ENCODE measurements at regions not wholly inside any gene's neighbourhood (a gene's known extent, or its start where the extent isn't known, plus 50 kb on each side); places are given as distances from the start of the nearest gene placed in this dataset.

DNA sequence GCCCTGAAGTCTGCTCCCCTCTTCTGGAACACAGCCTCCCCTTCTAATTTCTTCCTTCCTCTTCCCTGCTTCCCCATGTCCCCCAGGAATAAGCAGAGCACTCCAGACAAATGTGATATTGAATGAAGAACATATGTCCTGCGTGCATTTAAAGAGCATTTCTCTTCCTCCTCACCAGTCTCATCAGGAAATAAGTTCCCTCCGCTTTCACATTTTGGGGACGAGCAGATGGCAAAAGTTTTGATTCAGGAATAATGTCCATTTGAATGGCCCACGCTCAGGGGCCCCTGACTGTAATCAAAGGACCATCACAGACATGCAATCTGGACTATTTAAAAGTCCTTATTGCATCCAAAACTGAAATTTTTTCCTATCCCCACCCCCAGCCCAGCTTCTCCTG lies 316.1 kb downstream of the CDK5RAP2 start:
- no peaks in the 10 kb centered on the region for H3K36me3 ChIP-seq (ENCODE audit: control insufficient read depth, insufficient read depth, low read length)
- no peaks in the 10 kb centered on the region for H3K9me3 ChIP-seq (ENCODE audit: control insufficient read depth, low read length)
- no peaks in the 10 kb centered on the region for H3K4me1 ChIP-seq (ENCODE audit: control insufficient read depth, insufficient read depth, low read length, poor library complexity, severe bottlenecking)
- H3K27ac ChIP-seq (ENCODE audit: low read depth, low read length, severe bottlenecking), result no peak overlapping the region
- WGBS, 2 experiments (ENCODE audit: insufficient coverage in 2 of 2), result 85% methylated on average over 3 to 4 of the region's 4 CpGs
- H3K4me3 ChIP-seq (ENCODE audit: extremely low read depth, insufficient read depth, low read length, poor library complexity, severe bottlenecking), result no peak overlapping the region

DNA sequence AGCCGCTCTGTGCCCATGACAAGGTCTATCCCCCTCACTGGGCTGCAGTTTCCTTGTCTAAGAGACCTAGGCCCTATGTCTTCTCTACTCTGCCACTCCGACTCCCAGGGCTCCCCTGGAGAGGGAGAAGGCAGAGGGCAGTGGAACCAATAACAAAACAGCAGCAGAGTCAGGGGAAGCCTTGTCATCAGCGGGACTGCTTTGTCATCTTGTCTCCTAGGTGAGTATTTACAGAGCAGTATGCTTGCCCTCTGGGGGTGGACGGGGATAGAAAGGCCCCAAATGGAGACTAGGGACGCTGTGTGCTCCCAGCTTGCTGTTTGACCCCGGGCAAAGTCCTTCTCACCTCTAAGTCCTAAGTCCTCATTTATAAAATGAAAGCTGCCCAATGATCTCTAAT lies 318.5 kb downstream of the CDK5RAP2 start:
- Histone ChIP-seq H3K9me3 (ENCODE audit: control insufficient read depth, low read length) (no peaks in the 10 kb centered on the region), H3K4me1 (ENCODE audit: control insufficient read depth, insufficient read depth, low read length, poor library complexity, severe bottlenecking) (no peaks in the 10 kb centered on the region), H3K36me3 (ENCODE audit: control insufficient read depth, insufficient read depth, low read length) (no peaks in the 10 kb centered on the region), H3K4me3 (ENCODE audit: extremely low read depth, insufficient read depth, low read length, poor library complexity, severe bottlenecking) (no peak overlapping the region), H3K27ac (ENCODE audit: low read depth, low read length, severe bottlenecking) (no peak overlapping the region)
- WGBS, 2 experiments (ENCODE audit: insufficient coverage in 2 of 2), result 86 to 93% methylated on average over 2 to 3 of the region's 6 CpGs

DNA sequence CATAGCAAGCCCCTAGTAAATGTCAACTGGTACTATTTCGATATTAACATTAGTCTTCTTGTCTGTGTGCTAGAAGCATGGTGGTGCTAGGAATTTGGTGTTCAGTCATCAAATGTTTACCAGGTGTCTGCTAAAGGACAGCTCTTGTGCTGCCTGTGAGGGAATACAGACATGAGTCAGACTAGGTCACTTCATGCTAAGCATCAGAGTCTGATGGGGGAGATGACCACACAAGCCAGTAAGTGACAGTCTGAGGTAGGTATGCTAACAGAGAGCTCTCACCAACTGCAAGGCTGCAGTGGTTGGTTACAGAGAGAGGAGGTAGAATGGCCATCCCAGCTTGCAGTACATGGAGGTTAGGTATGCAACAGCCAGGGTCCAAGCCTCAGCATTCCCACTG lies 320.9 kb downstream of the CDK5RAP2 start:
- 100% methylated on average over 1 of the region's 1 CpG; no CpG with 5 or more reads in 1 of the 2 experiments for WGBS, 2 experiments (ENCODE audit: insufficient coverage in 2 of 2)
- H3K9me3 ChIP-seq (ENCODE audit: control insufficient read depth, low read length), result no peaks in the 10 kb centered on the region
- no peaks in the 10 kb centered on the region for H3K36me3 ChIP-seq (ENCODE audit: control insufficient read depth, insufficient read depth, low read length)

DNA sequence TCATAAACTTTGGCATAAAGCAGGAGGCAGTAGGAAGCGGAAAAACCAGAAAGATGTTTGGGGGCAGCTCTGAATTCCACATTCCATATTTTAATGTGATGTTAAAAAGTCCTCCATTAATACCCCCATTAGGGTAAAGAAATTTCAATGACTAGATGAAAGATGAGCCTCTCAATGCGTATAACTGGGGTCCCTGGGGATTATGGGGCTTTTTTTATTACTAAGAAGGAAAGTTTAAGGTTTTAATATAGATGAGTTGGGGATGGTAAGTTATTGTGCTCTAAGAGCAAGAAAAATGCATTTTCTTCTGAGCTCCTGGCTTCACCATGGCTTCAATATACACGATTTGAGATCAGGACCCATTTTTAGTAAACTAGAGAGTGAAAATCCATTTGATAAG lies 321.9 kb downstream of the CDK5RAP2 start:
- WGBS, 2 experiments (ENCODE audit: insufficient coverage in 2 of 2), result 60% methylated on average over 1 of the region's 3 CpGs; no CpG with 5 or more reads in 1 of the 2 experiments
- Histone ChIP-seq H3K4me1 (ENCODE audit: control insufficient read depth, insufficient read depth, low read length, poor library complexity, severe bottlenecking) (no peaks in the 10 kb centered on the region), H3K9me3 (ENCODE audit: control insufficient read depth, low read length) (no peaks in the 10 kb centered on the region), H3K27ac (ENCODE audit: low read depth, low read length, severe bottlenecking) (no peak overlapping the region), H3K4me3 (ENCODE audit: extremely low read depth, insufficient read depth, low read length, poor library complexity, severe bottlenecking) (no peak overlapping the region), H3K36me3 (ENCODE audit: control insufficient read depth, insufficient read depth, low read length) (no peaks in the 10 kb centered on the region)

More for the DNA sequence above, 320.9 kb downstream of the CDK5RAP2 start:
- Histone ChIP-seq H3K4me3 (ENCODE audit: extremely low read depth, insufficient read depth, low read length, poor library complexity, severe bottlenecking) (no peak overlapping the region), H3K4me1 (ENCODE audit: control insufficient read depth, insufficient read depth, low read length, poor library complexity, severe bottlenecking) (no peaks in the 10 kb centered on the region), H3K27ac (ENCODE audit: low read depth, low read length, severe bottlenecking) (no peak overlapping the region)

DNA sequence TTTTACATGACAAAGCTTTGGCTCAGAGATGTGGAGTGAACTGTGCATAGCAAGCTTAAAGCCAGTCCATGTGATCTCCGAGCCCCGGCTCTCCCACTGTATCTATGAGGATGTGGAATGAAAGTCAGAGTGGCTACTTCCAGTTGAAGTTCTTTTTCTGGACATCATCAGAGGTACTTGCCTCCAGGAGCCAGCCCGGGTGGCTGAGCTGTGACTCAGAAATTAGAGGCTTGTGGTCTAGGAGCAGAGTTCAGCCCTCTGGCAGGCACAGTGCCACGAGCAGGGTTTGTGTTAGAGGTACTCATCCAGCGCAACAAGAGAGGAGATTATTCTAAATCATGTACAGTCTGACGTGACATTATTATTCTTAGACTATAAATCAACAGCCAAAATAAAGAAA lies 322.5 kb downstream of the CDK5RAP2 start:
- Histone ChIP-seq H3K27ac (ENCODE audit: low read depth, low read length, severe bottlenecking) (no peak overlapping the region), H3K36me3 (ENCODE audit: control insufficient read depth, insufficient read depth, low read length) (no peaks in the 10 kb centered on the region), H3K4me1 (ENCODE audit: control insufficient read depth, insufficient read depth, low read length, poor library complexity, severe bottlenecking) (no peaks in the 10 kb centered on the region), H3K4me3 (ENCODE audit: extremely low read depth, insufficient read depth, low read length, poor library complexity, severe bottlenecking) (no peak overlapping the region), H3K9me3 (ENCODE audit: control insufficient read depth, low read length) (no peaks in the 10 kb centered on the region)
- 83 to 95% methylated on average over 2 to 3 of the region's 6 CpGs for WGBS, 2 experiments (ENCODE audit: insufficient coverage in 2 of 2)

DNA sequence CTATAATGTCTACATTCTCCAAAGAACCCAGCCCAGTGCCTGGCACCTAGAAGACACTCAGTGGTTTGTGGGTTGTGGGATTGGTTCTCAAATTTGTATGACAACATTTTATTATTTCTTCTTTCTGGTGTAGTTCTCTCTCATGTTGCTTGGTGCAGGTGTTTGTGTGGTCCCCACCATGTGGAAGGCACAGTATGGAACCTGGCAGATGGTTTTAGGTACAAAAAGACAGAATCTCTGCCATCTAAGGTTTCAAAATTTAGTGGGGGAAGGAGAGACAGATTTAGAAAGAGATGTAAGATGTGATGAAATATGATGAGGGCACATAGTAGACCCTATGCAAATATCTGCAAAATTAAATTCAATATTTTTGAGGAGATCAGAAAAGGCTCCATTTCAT lies 323.8 kb downstream of the CDK5RAP2 start:
- H3K27ac ChIP-seq (ENCODE audit: low read depth, low read length, severe bottlenecking), result no peak overlapping the region
- no peaks in the 10 kb centered on the region for H3K4me1 ChIP-seq (ENCODE audit: control insufficient read depth, insufficient read depth, low read length, poor library complexity, severe bottlenecking)
- no peaks in the 10 kb centered on the region for H3K9me3 ChIP-seq (ENCODE audit: control insufficient read depth, low read length)
- H3K4me3 ChIP-seq (ENCODE audit: extremely low read depth, insufficient read depth, low read length, poor library complexity, severe bottlenecking), result no peak overlapping the region
- H3K36me3 ChIP-seq (ENCODE audit: control insufficient read depth, insufficient read depth, low read length), result no peaks in the 10 kb centered on the region

DNA sequence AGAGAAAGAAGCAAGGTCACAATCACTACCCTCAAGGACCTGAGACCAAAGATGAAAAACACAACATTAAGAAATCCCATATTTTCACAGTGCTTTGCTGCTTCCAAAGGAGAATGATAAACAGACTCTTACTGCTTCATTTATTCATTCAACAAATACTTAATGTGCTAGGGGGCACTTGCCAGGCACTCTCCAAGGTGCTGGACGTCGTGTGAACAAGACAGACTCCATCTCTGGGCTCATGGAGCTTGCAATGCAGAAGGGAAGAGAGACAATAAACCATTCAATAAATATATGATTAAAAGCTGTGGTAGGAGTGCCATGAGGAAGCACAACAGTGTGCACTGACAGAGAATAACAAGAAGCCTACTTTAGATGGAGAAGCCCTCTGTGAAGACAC lies 327.7 kb downstream of the CDK5RAP2 start:
- Histone ChIP-seq H3K36me3 (ENCODE audit: control insufficient read depth, insufficient read depth, low read length) (no peaks in the 10 kb centered on the region), H3K27ac (ENCODE audit: low read depth, low read length, severe bottlenecking) (no peak overlapping the region), H3K4me1 (ENCODE audit: control insufficient read depth, insufficient read depth, low read length, poor library complexity, severe bottlenecking) (no peaks in the 10 kb centered on the region), H3K4me3 (ENCODE audit: extremely low read depth, insufficient read depth, low read length, poor library complexity, severe bottlenecking) (no peak overlapping the region), H3K9me3 (ENCODE audit: control insufficient read depth, low read length) (no peaks in the 10 kb centered on the region)
- WGBS, 2 experiments (ENCODE audit: insufficient coverage in 2 of 2), result no CpG with 5 or more reads among the region's 2 CpGs

DNA sequence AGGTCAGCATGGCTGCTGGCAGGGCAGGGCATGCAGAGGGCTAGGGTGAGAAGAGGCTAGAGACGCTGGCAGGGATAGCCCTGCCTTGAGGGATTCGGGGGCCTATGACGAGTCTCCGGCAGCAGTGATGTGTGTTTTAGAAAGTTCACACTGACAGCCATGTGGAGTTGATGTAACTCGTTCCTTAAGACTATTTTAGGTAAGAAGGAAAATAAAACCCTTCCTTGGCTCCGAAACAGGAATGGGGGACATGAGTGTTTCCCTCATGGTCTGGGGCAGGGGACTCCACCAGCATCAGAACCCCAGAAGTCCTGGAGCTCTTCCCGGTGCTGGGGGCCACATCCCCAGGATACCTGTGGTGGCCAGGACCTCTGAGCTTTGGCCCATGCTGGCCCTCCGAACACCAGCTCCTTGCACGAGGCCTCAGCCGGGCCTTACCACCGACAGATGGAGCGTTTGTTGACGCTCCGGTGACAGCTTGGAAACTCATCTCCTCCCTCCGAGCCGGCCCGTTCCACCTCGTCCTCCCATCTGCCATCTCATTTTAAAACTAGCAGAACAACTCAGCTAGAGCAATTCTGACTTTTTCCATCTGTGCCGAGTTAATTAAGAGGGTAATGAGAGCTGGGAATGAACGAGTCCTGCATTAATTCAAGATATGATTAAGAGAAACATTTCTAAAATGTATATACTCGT lies 337.7 kb downstream of the CDK5RAP2 start:
- Histone ChIP-seq H3K36me3 (ENCODE audit: control insufficient read depth, insufficient read depth, low read length) (no peaks in the 10 kb centered on the region), H3K9me3 (ENCODE audit: control insufficient read depth, low read length) (no peaks in the 10 kb centered on the region), H3K4me3 (ENCODE audit: extremely low read depth, insufficient read depth, low read length, poor library complexity, severe bottlenecking) (no peak overlapping the region), H3K27ac (ENCODE audit: low read depth, low read length, severe bottlenecking) (no peak overlapping the region), H3K4me1 (ENCODE audit: control insufficient read depth, insufficient read depth, low read length, poor library complexity, severe bottlenecking) (no peaks in the 10 kb centered on the region)
- WGBS, 2 experiments (ENCODE audit: insufficient coverage in 2 of 2), result 92 to 94% methylated on average over 10 to 11 of the region's 21 CpGs

DNA sequence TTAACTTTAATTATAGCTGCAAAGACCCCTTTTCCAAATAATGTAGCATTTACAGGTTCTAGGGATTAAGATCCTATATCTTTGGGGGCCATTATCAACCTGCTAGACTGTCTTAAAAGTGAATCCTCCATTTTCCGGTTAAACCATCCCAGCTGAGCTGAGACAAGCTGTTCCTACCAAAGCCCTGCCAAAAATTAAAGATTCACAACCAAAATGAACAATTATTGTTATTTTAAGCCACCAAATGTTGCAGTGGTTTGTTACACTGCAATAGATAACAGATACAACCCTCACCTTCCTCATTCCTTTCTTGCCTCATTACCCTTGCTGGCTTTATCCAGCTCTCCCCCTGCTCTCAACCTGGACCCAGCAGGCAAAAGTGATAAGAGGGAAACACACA lies 343.4 kb downstream of the CDK5RAP2 start:
- Histone ChIP-seq H3K4me3 (ENCODE audit: extremely low read depth, insufficient read depth, low read length, poor library complexity, severe bottlenecking) (no peak overlapping the region), H3K36me3 (ENCODE audit: control insufficient read depth, insufficient read depth, low read length) (no peaks in the 10 kb centered on the region), H3K27ac (ENCODE audit: low read depth, low read length, severe bottlenecking) (no peak overlapping the region), H3K9me3 (ENCODE audit: control insufficient read depth, low read length) (no peaks in the 10 kb centered on the region), H3K4me1 (ENCODE audit: control insufficient read depth, insufficient read depth, low read length, poor library complexity, severe bottlenecking) (no peaks in the 10 kb centered on the region)
- WGBS, 2 experiments (ENCODE audit: insufficient coverage in 2 of 2), result no CpG with 5 or more reads among the region's 1 CpG

DNA sequence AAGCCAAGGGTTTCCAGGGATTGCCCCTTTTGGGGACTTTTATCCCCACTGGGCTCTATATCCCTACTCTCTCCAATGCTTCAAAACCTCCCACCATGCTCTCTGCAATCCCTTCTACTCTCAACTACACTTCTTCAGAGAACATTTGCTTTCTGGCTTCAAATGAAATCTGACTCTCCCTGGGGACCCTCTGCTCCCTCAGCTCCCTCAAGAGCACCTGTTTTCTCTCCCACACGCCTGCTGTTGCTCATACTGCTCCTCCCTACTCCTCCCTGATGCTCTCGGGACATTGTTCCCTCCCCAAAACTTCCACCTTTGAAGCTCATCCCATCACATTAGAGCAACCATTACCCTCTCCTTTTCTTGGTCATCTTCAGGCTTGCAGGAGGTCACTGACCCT lies 344.9 kb downstream of the CDK5RAP2 start:
- Histone ChIP-seq H3K36me3 (ENCODE audit: control insufficient read depth, insufficient read depth, low read length) (no peaks in the 10 kb centered on the region), H3K4me1 (ENCODE audit: control insufficient read depth, insufficient read depth, low read length, poor library complexity, severe bottlenecking) (no peaks in the 10 kb centered on the region)
- WGBS, 2 experiments (ENCODE audit: insufficient coverage in 2 of 2), result 72 to 75% methylated on average over 2 of the region's 2 CpGs

DNA sequence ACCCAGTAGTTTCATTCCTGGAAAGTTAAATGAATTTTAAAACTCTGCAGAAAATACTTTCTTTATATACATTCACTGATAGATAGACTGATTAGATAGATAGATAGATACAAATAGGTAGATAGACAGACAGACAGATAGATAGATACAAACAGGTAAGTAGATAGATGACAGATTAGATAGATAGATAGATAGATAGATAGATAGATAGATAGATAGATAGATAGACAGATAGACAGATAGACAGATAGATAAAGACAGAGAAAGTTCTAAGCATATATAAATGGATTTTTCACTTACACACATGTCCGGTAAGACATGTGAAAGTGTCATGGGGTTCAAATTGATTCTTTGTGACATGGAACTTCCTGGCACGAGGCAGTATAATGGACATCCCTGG lies 349.7 kb downstream of the CDK5RAP2 start:
- WGBS, 2 experiments (ENCODE audit: insufficient coverage in 2 of 2), result 57% methylated on average over 1 of the region's 2 CpGs; no CpG with 5 or more reads in 1 of the 2 experiments
- Histone ChIP-seq H3K4me1 (ENCODE audit: control insufficient read depth, insufficient read depth, low read length, poor library complexity, severe bottlenecking) (no peaks in the 10 kb centered on the region), H3K36me3 (ENCODE audit: control insufficient read depth, insufficient read depth, low read length) (no peaks in the 10 kb centered on the region), H3K9me3 (ENCODE audit: control insufficient read depth, low read length) (no peaks in the 10 kb centered on the region), H3K4me3 (ENCODE audit: extremely low read depth, insufficient read depth, low read length, poor library complexity, severe bottlenecking) (no peak overlapping the region), H3K27ac (ENCODE audit: low read depth, low read length, severe bottlenecking) (no peak overlapping the region)

More for the DNA sequence above, 344.9 kb downstream of the CDK5RAP2 start:
- Histone ChIP-seq H3K4me3 (ENCODE audit: extremely low read depth, insufficient read depth, low read length, poor library complexity, severe bottlenecking) (no peak overlapping the region), H3K9me3 (ENCODE audit: control insufficient read depth, low read length) (no peaks in the 10 kb centered on the region), H3K27ac (ENCODE audit: low read depth, low read length, severe bottlenecking) (no peak overlapping the region)

Measured in mesodermal cell (in vitro differentiated cells).